SW480 (cell line): ENCODE measurements at regions not wholly inside any gene's neighbourhood (a gene's known extent, or its start where the extent isn't known, plus 50 kb on each side); places are given as distances from the start of the nearest gene placed in this dataset.
"Not testable (repeated sequence)": the region's sequence is repeated elsewhere in the genome, so short reads cannot be mapped to it uniquely, and the experiment has no call there.

Experiments used
- DNase-seq: peaks from one replicate; pipeline ENCODE4 v3.0.0-alpha.2; 2016; ENCODE audit warnings: low spot score

DNA sequence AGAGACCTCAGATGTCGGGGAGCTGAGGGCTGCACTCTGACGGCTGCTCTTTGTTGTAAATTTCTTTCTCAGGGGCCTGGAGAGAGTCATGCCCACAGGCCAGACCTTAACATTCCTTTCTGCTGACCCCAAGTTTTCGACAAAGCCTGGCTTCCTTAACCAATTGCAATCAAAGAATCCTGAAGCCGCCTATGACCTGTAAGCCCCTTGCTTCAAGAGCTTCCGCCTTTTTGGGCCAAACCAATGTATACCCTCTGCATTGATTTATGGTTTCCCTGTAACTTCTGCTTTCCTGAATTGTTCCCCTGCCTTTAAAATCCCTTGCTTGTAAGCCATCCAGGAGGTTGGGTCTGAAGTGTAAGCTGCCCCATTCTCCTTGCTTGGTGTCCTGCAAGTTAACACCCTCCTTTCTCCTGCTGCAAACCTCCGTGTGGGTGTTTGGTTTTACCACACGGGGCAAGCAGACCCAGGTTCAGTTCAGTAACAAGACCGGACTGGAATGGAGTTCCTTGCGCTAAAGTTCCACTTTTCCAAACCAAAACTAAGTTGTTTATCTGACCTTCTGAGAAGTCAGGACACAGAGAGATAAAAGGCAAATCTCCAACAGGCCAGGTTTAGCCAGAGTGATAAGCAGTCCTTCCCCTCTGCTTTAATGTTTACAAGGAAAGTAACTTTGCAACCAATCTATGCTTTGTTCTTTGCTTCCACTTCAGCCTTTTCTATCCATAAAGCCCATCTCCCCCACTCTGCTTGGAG is 141.6 kb downstream of the KCNJ12 start:
- DNase-seq = no peak

GRCh38 chr17:21522755-21523336 is 146.7 kb downstream of the KCNJ12 start:
- DNase-seq = no peak

DNA sequence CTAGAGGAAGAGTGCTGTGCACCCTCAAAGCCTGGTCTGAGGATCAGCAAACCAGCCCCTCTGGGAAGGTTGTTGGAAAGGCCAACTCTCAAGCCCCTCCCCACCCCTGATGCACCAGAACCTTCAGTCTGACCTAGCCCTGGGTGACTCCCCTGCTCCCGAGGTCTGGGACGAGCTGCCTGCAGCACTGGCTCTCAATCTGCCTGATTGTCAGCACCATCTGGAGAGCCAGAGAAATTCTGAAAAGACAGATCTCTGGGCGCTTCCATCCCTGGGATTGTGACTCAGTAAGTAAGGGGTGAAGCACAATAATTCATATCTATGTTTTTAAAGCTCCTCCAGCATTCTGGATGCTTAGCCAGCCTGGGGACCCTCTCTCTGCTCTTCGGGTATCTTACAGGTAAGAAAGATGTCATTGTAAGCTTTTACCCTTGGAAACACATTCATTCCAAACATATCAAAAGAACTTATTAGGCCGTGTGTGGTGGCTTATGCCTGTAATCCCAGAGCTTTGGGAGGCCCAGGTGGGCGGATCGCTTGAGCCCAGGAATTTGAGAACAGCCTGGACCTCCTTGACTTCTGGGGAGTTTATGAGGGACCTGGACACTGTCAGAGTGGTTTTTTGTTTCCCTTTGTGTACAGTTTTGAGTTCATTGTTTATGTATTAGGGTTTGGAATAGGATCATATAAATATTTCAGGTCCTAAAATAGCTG is 147.5 kb downstream of the KCNJ12 start:
- DNase-seq = no peak

DNA sequence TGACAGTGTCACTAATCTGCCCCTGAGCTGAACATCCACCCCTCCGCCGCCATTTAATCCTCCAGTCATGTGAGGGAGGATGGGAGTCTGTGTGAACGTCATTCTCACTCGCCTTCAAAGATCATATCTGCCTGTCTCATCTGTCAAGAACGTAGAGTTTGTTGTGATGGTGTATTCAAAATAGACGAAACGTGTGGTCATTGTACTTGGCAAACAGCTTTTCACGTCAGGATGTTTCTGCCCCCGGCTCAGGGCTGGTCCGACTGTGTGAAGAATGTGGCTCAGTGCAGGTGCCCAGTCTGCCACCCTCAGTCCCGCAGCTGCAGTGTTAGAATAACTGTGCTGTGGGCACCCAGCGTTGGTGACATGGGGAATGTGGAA is 148.0 kb downstream of the KCNJ12 start:
- DNase-seq = no peak

- DNase-seq = no peak
Observed at GRCh38 chr17:21525464-21526130, 149.4 kb downstream of the KCNJ12 start.

DNA sequence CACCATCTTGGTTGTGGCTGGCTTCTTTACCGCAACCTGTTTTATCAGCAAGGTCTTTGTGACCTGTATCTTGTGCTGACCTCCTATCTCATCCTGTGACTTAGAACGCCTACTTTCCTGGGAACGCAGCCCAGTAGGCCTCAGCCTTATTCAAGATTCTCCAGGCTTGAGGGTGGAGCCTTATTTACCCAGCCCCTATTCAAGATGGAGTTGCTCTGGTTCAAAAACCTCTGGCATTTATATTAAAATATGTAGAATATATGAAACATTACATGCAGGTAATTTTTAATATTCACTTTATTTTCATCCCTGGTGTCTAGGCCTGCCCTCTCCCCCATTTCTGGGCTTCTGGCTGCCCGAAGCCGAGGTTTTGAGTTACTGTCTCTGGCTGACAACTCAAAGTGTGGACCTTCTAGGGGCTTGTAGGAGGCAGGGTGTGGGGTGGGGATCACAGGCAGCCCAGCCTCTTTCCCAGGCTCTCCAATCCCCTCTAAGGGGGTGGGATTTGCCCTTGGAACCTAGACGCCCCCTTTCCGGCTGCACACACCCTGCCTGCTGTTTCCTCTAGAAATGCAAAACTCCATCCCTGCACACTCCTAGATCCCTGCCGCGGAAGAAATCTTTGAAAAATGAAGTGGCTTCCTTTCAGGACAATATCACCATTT is 152.0 kb downstream of the KCNJ12 start:
- no peak for DNase-seq

DNA sequence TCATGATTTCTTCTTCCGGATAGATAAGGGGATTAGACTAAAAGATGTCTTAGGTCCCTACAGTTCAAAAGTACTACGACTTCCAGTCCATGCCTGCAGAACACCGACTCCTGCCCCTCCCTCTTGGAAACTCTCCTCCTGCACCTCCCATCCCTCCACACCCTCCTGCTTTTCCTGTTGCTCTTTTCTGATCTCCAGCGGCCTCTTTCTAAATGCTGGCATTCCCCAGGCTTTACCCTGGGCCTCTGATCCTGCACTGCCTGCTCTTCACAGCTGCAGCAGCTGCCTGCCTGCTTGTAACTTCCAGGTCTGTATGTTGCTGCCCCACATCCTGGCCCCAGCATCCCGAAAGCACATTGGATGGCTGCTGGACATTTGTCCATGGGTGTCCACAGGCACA is 154.2 kb downstream of the KCNJ12 start:
- no peak for DNase-seq

- no peak for DNase-seq
Observed at GRCh38 chr17:21530841-21531240, 154.7 kb downstream of the KCNJ12 start.

DNA sequence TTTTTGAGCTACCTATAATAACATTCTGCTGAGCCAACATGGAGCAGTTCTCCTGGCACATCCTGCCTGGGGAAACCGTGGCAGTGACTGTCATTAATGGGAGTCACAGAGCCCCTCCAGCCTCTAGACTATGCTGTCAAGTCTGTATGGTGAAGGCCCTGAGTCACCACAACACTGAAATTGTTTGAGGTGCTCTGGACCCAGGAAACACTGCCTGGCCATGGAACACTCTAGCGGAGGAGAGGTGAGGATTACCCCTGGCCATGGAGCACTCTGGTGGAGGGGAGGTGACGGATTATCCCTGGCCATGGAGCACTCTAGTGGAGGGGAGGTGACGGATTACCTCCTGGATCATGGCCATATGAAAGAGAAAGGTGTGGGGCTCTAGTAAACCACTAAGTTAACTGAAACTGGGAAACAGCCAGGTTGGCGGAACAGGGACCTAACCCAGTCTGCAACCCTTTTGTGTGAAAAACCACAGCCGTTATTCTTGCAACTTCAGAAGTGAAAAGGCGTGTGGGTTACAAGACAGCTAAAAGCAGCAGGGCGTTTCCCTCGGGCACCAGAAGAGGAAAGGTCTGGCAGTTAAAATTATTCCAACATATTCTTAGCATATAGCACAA is 156.7 kb downstream of the KCNJ12 start:
- DNase-seq = no peak

GRCh38 chr17:21535686-21536375 is 156.5 kb upstream of the KCNJ18 start:
- no peak for DNase-seq

DNA sequence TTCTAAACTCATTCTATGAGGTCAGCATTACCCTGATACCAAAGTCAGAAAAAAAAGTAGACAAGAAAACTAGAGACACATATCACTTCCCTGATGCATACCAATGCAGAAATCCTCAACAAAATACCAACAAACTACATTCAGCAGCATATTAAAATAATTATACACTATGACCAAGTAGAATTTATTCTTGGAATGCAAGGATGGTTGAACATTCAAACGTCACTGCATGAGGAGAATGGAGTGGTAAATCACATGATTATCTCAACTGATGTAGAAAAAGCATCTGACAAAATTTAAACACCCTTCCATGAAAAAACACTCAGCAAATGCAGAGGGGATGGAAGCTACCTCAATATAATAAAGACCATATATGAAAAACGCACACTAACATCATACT is 155.0 kb upstream of the KCNJ18 start:
- DNase-seq = no peak

GRCh38 chr17:21538615-21539014 is 153.7 kb upstream of the KCNJ18 start:
- DNase-seq = no peak

GRCh38 chr17:21539146-21539545 is 153.2 kb upstream of the KCNJ18 start:
- peak; percentile 27 for DNase-seq

DNA sequence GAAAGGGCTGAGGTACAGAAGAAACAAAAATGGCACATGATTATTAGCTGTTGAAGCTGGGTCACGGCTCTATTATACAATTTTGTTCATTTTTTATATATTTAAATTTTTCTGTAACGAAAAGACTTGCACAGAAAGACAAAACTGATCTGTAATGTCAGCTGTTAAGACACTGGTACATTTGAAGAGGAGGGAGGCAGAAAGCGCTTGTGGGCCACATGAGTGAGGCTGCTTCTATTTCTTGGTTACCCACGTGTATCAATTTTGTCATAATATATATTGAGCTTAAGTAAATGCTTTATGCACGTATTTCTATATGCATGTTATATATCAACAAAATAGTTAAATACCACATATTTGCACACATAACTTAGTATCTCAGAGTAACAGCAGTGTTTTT is 151.8 kb upstream of the KCNJ18 start:
- no peak for DNase-seq

GRCh38 chr17:21542070-21542469 is 150.3 kb upstream of the KCNJ18 start:
- DNase-seq = no peak

- no peak for DNase-seq
Observed at GRCh38 chr17:21542991-21543390, 149.3 kb upstream of the KCNJ18 start.

DNA sequence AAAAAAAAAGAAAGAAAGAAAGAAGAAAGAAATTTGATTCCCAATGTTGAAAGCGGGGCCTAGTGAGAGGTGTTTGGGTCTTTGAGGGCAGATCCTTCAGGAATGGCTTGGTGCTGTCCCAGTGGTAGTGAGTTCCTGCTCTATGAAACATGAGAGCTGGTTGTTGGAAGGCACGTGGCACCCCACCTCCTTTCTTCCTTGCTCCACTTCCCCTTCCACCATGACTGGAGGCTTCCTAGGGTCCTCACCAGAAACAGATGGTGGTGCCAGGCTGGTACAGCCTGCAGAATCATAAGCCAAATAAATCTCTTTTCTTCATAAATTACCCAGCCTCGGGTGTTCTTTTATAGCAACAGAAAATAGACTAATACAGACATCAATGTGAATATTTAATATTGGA is 147.3 kb upstream of the KCNJ18 start:
- no peak for DNase-seq

GRCh38 chr17:21548236-21548635 is 144.1 kb upstream of the KCNJ18 start:
- DNase-seq = no peak

GRCh38 chr17:21549107-21549687 is 143.1 kb upstream of the KCNJ18 start:
- DNase-seq = no peak

- not testable (repeated sequence) for DNase-seq
Observed at GRCh38 chr17:21550031-21550430, 142.3 kb upstream of the KCNJ18 start.
